ENCODE measurements at regions not wholly inside any gene's neighbourhood (a gene's known extent, or its start where the extent isn't known, plus 50 kb on each side); places are given as distances from the start of the nearest gene placed in this dataset.

- H3K4me1 ChIP-seq (ENCODE audit: low read depth), result no peaks in the 10 kb centered on the region
- no peak for DNase-seq (ENCODE audit: low read depth in 1 of 2, low spot score in 1 of 2)
- no peaks in the 10 kb centered on the region for H3K9me3 ChIP-seq (ENCODE audit: low read depth)
- no peak overlapping the region for H3K4me3 ChIP-seq
- no peak overlapping the region for H3K27ac ChIP-seq
- H3K36me3 ChIP-seq, result no peaks in the 10 kb centered on the region
- TF ChIP-seq CTCF (IDR thresholded peaks at IDR 0.05; ENCODE audit: low read depth, low read length), result no peak
- H3K27me3 ChIP-seq, result no peaks in the 10 kb centered on the region
These were observed 255.9 kb downstream of the SEC23A start for GRCh38 chr14:38847161-38847560.

- Histone ChIP-seq H3K9me3 (ENCODE audit: low read depth) (no peaks in the 10 kb centered on the region), H3K4me3 (no peak overlapping the region), H3K36me3 (no peaks in the 10 kb centered on the region), H3K27ac (no peak overlapping the region), H3K4me1 (ENCODE audit: low read depth) (peaks cover 9% of the 10 kb centered on the region), H3K27me3 (no peaks in the 10 kb centered on the region)
- no peak for TF ChIP-seq CTCF (IDR thresholded peaks at IDR 0.05; ENCODE audit: low read depth, low read length)
- DNase-seq (ENCODE audit: low read depth in 1 of 2, low spot score in 1 of 2), result peak in 1 of 2 donors; percentile 18
These were observed 263.2 kb downstream of the SEC23A start for GRCh38 chr14:38839694-38840365.

- no peak overlapping the region for H3K27ac ChIP-seq
- H3K4me3 ChIP-seq, result no peak overlapping the region
- no peaks in the 10 kb centered on the region for H3K9me3 ChIP-seq (ENCODE audit: low read depth)
- H3K36me3 ChIP-seq, result no peaks in the 10 kb centered on the region
- H3K27me3 ChIP-seq, result no peaks in the 10 kb centered on the region
- DNase-seq (ENCODE audit: low read depth in 1 of 2, low spot score in 1 of 2), result no peak
- peaks cover 9% of the 10 kb centered on the region for H3K4me1 ChIP-seq (ENCODE audit: low read depth)
- TF ChIP-seq CTCF (IDR thresholded peaks at IDR 0.05; ENCODE audit: low read depth, low read length), result no peak
These were observed 264.1 kb downstream of the SEC23A start for GRCh38 chr14:38838979-38839323.

- DNase-seq (ENCODE audit: low read depth in 1 of 2, low spot score in 1 of 2), result no peak
- H3K27ac ChIP-seq, result no peak overlapping the region
- no peak for TF ChIP-seq CTCF (IDR thresholded peaks at IDR 0.05; ENCODE audit: low read depth, low read length)
These were observed 264.7 kb downstream of the SEC23A start for GRCh38 chr14:38838049-38838978.

GRCh38 chr14:38837343-38838048 lies 265.5 kb downstream of the SEC23A start:
- no peak overlapping the region for H3K4me3 ChIP-seq
- H3K4me1 ChIP-seq (ENCODE audit: low read depth), result peaks cover 9% of the 10 kb centered on the region
- H3K27ac ChIP-seq, result no peak overlapping the region
- no peaks in the 10 kb centered on the region for H3K36me3 ChIP-seq
- H3K27me3 ChIP-seq, result no peaks in the 10 kb centered on the region
- H3K9me3 ChIP-seq (ENCODE audit: low read depth), result no peaks in the 10 kb centered on the region
- no peak for DNase-seq (ENCODE audit: low read depth in 1 of 2, low spot score in 1 of 2)
- TF ChIP-seq CTCF (IDR thresholded peaks at IDR 0.05; ENCODE audit: low read depth, low read length), result no peak

More at GRCh38 chr14:38838049-38838978, 264.7 kb downstream of the SEC23A start:
- Histone ChIP-seq H3K4me1 (ENCODE audit: low read depth) (peaks cover 9% of the 10 kb centered on the region), H3K27me3 (no peaks in the 10 kb centered on the region), H3K9me3 (ENCODE audit: low read depth) (no peaks in the 10 kb centered on the region), H3K4me3 (no peak overlapping the region), H3K36me3 (no peaks in the 10 kb centered on the region)
